Activated B cell treated with CpG ODN at 0.5 μM for 24 hours (primary cell): ENCODE measurements at regions not wholly inside any gene's neighbourhood (a gene's known extent, or its start where the extent isn't known, plus 50 kb on each side); places are given as distances from the start of the nearest gene placed in this dataset.

ENCODE experiments used
- ATAC-seq: fragments of 200-7000 bp; cut with Tn5 transposase; one replicate; pipeline ENCODE4 v1.10.0; 2021; ENCODE audit warnings: low read depth, mild to moderate bottlenecking, moderate library complexity
- CTCF ChIA-PET: fragments of 350-600 bp; sonication (Branson Sonifier 250); formaldehyde crosslinking; loops from one replicate; lab custom pipeline; 2021; ENCODE audit warnings: antibody characterized with exemption; lab: Charles Lee
- POLR2A ChIA-PET: fragments of 350-600 bp; sonication (Branson Sonifier 250); formaldehyde crosslinking; loops from one replicate; lab custom pipeline; 2021; ENCODE audit warnings: antibody characterized with exemption; lab: Charles Lee
- DNase-seq: peaks from one replicate; pipeline ENCODE4 v3.0.0; 2022
- H3K27ac Mint-ChIP-seq: one replicate; pipeline ENCODE4 v1.8.0; 2020; ENCODE audit warnings: mixed read lengths
- H3K27me3 Mint-ChIP-seq: one replicate; pipeline ENCODE4 v1.8.0; 2021; ENCODE audit warnings: mixed read lengths
- H3K36me3 Mint-ChIP-seq: one replicate; pipeline ENCODE4 v1.8.0; 2021; ENCODE audit warnings: low read depth, mixed read lengths
- H3K4me1 Mint-ChIP-seq: one replicate; pipeline ENCODE4 v1.8.0; 2021; ENCODE audit warnings: mixed read lengths
- H3K4me3 Mint-ChIP-seq: one replicate; pipeline ENCODE4 v1.8.0; 2020; ENCODE audit warnings: mild to moderate bottlenecking, mixed read lengths
- H3K9me3 Mint-ChIP-seq: one replicate; pipeline ENCODE4 v1.8.0; 2020; ENCODE audit warnings: mixed read lengths
- intact Hi-C: fragments of 100-400 bp; cut with micrococcal nuclease; formaldehyde crosslinking; loops from one replicate; pipeline ENCODE4 v1.15.1; 2024
- TF ChIP-seq, protein P1 (sequence below): fragments of 200-600 bp; IDR thresholded peaks from one replicate; pipeline ENCODE4 v1.8.0; 2022; ENCODE audit warnings: antibody characterized with exemption, mild to moderate bottlenecking

DNA sequence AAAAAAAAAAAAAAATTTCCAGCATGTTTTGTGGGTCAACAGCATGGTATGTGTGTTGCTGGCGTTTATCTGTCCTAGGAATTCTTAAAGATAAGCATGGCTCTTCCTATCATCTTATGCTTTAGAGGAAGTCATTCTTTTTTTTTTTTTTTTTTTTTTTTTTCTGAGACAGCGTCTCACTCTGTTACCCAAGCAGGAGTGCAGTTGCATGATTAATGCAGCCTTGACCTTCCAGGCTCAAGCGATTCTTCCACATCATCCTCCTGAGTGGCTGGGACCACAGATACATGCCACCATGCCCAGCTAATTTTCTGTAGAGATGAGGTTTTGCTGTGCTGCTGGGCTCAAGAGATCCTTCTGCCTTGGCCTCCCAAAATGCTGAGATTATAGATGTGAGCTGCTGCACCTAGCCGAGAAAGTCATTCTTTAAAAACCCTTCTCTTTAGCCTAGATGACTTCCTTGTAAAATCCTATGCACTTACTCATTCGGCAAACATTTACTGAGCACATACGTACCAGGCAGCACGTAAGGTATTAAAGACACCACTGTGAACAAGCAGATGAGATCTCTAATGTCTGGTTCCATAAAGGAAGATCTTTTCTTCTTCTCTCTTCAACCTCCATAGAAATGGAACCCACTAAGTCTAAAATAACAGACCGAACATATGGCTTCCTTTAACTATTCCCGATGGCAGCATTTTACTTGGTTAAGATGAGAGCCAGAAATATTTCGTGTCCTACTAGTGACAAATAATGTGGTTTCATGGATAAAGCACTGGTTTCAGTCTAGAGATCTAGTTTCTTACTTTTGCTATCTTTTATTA lies 122.4 kb downstream of the RIN2 start:
- peaks cover 6% of the 10 kb centered on the region for H3K27me3 Mint-ChIP-seq
- no peak overlapping the region for H3K4me3 Mint-ChIP-seq
- ChIA-PET CTCF (no interaction called here), POLR2A (no interaction called here)
- H3K9me3 Mint-ChIP-seq, result no peaks in the 10 kb centered on the region
- intact Hi-C loops, result no loop called here
- TF ChIP-seq, protein P1, sequence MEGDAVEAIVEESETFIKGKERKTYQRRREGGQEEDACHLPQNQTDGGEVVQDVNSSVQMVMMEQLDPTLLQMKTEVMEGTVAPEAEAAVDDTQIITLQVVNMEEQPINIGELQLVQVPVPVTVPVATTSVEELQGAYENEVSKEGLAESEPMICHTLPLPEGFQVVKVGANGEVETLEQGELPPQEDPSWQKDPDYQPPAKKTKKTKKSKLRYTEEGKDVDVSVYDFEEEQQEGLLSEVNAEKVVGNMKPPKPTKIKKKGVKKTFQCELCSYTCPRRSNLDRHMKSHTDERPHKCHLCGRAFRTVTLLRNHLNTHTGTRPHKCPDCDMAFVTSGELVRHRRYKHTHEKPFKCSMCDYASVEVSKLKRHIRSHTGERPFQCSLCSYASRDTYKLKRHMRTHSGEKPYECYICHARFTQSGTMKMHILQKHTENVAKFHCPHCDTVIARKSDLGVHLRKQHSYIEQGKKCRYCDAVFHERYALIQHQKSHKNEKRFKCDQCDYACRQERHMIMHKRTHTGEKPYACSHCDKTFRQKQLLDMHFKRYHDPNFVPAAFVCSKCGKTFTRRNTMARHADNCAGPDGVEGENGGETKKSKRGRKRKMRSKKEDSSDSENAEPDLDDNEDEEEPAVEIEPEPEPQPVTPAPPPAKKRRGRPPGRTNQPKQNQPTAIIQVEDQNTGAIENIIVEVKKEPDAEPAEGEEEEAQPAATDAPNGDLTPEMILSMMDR, result no peak
- H3K36me3 Mint-ChIP-seq, result no peaks in the 10 kb centered on the region
- H3K4me1 Mint-ChIP-seq, result peaks cover 8% of the 10 kb centered on the region
- DNase-seq (no peak), ATAC-seq (no peak)
- no peak overlapping the region for H3K27ac Mint-ChIP-seq

GRCh38 chr20:19881080-19881840 lies 123.2 kb downstream of the RIN2 start:
- Mint-ChIP-seq H3K27me3 (peaks cover 6% of the 10 kb centered on the region), H3K36me3 (no peaks in the 10 kb centered on the region), H3K27ac (no peak overlapping the region), H3K4me3 (no peak overlapping the region), H3K9me3 (no peaks in the 10 kb centered on the region), H3K4me1 (peaks cover 1% of the 10 kb centered on the region)
- TF ChIP-seq, protein P1, result no peak
- intact Hi-C loops, result no loop called here
- ChIA-PET POLR2A (no interaction called here), CTCF (no interaction called here)
- ATAC-seq (no peak), DNase-seq (no peak)

DNA sequence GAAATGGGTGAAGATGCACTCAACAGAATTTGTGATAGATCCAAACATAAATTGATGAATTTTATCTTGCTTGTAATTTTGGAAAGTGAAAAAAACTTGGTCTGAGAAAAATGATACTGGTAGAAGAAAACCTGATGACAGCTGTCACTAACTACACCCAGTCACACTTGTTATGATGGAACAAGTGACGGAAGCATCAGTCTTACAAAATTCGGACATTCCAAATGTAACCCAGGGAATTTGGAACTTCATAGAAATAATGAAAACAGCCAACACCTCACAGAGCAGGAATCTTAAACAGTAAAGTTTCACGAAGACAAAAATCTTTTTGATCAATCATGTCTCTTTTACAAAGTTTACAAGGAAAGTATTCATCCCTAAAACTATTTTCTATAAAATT lies 123.9 kb downstream of the RIN2 start:
- H3K9me3 Mint-ChIP-seq, result no peaks in the 10 kb centered on the region

GRCh38 chr20:19882446-19882845 lies 124.4 kb downstream of the RIN2 start:
- TF ChIP-seq, protein P1, result no peak

More for the DNA sequence above, 123.9 kb downstream of the RIN2 start:
- ChIA-PET CTCF (no interaction called here), POLR2A (no interaction called here)
- intact Hi-C loops, result no loop called here
- ATAC-seq, result no peak
- no peak for DNase-seq
- Mint-ChIP-seq H3K27me3 (peaks cover 6% of the 10 kb centered on the region), H3K4me3 (no peak overlapping the region), H3K36me3 (no peaks in the 10 kb centered on the region), H3K4me1 (no peaks in the 10 kb centered on the region), H3K27ac (no peak overlapping the region)
- TF ChIP-seq, protein P1, result no peak

DNA sequence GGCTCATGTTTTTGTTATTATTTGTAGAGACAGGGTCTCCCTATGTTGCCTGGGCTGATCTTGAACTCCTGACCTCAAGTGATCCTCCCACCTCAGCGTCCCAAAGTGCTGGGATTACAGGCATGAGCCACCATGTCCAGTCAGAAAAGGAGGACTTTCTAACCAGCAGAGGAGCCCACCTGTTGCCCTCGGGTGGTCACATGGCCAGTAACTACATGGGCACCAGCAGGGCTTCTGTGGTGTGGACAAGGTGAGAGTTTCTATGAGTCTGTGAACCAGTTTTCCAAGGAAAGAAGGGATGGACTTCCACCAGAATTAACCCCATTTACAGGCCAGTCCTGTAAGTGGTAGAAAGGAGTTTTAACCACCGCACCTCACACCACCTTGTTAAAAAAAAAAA lies 125.4 kb downstream of the RIN2 start:
- TF ChIP-seq, protein P1, result no peak
- no peaks in the 10 kb centered on the region for H3K4me1 Mint-ChIP-seq
- ATAC-seq (no peak), DNase-seq (no peak)
- ChIA-PET POLR2A (no interaction called here), CTCF (no interaction called here)
- no peaks in the 10 kb centered on the region for H3K36me3 Mint-ChIP-seq
- no peak overlapping the region for H3K27ac Mint-ChIP-seq
- no peak overlapping the region for H3K4me3 Mint-ChIP-seq
- no peaks in the 10 kb centered on the region for H3K9me3 Mint-ChIP-seq
- intact Hi-C loops, result no loop called here
- peaks cover 6% of the 10 kb centered on the region for H3K27me3 Mint-ChIP-seq

More at GRCh38 chr20:19882446-19882845, 124.4 kb downstream of the RIN2 start:
- Mint-ChIP-seq H3K4me3 (no peak overlapping the region), H3K27ac (no peak overlapping the region), H3K36me3 (no peaks in the 10 kb centered on the region), H3K9me3 (no peaks in the 10 kb centered on the region), H3K27me3 (peaks cover 6% of the 10 kb centered on the region), H3K4me1 (no peaks in the 10 kb centered on the region)
- ChIA-PET CTCF (no interaction called here), POLR2A (no interaction called here)
- DNase-seq (no peak), ATAC-seq (no peak)
- intact Hi-C loops, result no loop called here
